GM12878 (cell line): ENCODE measurements at regions not wholly inside any gene's neighbourhood (a gene's known extent, or its start where the extent isn't known, plus 50 kb on each side); places are given as distances from the start of the nearest gene placed in this dataset.

Experiments used
- ATAC-seq: fragments of 200-7000 bp; cut with Tn5 transposase; 3 replicates; pipeline ENCODE4 v1.9.1; 2020; ENCODE audit warnings: mild to moderate bottlenecking, moderate library complexity
- BruUV-seq: library from RNA; stranded (reverse); fragments of 400-500 nt; replicated peaks from 2 replicates; lab custom pipeline; 2021; lab: Mats Ljungman, UMichigan
- CTCF ChIA-PET: fragments of 300-600 bp; sonication (Branson Sonifier 250); formaldehyde crosslinking; extraction: SDS; loops from one replicate; lab custom pipeline; 2021; ENCODE audit warnings: inconsistent platforms; lab: Yijun Ruan, JAX
- POLR2A ChIA-PET: fragments of 350-600 bp; formaldehyde crosslinking; extraction: SDS; loops from one replicate; lab custom pipeline; 2021; ENCODE audit warnings: inconsistent platforms; lab: Charles Lee
- RAD21 ChIA-PET: fragments of 300-600 bp; sonication (Branson Sonifier 250); formaldehyde crosslinking; loops from one replicate; lab custom pipeline; 2023; ENCODE audit warnings: antibody characterized with exemption; ENCODE audit not compliant: unreplicated experiment; lab: Charles Lee
- SMC1A ChIA-PET: fragments of 300-600 bp; sonication (Branson Sonifier 250); formaldehyde crosslinking; loops from one replicate; lab custom pipeline; 2023; ENCODE audit not compliant: unreplicated experiment, uncharacterized antibody; lab: Charles Lee
- DNase-seq: peaks from one replicate; pipeline ENCODE4 v3.0.0-alpha.2; 2011; ENCODE audit warnings: low read depth, low spot score
- FAIRE-seq: peaks from 3 replicates; lab custom pipeline; 2011; peaks lifted over from hg19 to GRCh38; lab: Jason Lieb, UNC
- H2AFZ ChIP-seq: 2 replicates; pipeline ENCODE4 v1.6.0; 2011; ENCODE audit warnings: low read depth, low read length, control low read depth; ENCODE audit not compliant: control insufficient read depth
- H3K27ac ChIP-seq: 2 replicates; pipeline ENCODE4 v1.5.1; 2011; ENCODE audit warnings: control low read depth; ENCODE audit not compliant: control insufficient read depth, insufficient read depth
- H3K27me3 ChIP-seq, 2 experiments: replicated peaks in 1 of 2; 2 replicates each; pipeline versions ENCODE4 v1.6.0 to v1.6.1; 2011; ENCODE audit warnings: low read length in 1 of 2; ENCODE audit not compliant: control insufficient read depth in 2 of 2, insufficient read depth in 2 of 2
- H3K36me3 ChIP-seq, 2 experiments: 2 replicates each; pipeline ENCODE4 v1.5.1; 2011; ENCODE audit warnings: low read length in 1 of 2; ENCODE audit not compliant: control insufficient read depth in 2 of 2, insufficient read depth in 2 of 2
- H3K4me1 ChIP-seq: 2 replicates; pipeline ENCODE4 v1.6.1; 2011; ENCODE audit warnings: mild to moderate bottlenecking, low read length, moderate library complexity, mixed read lengths; ENCODE audit not compliant: control insufficient read depth, insufficient read depth
- H3K4me2 ChIP-seq: 2 replicates; pipeline ENCODE4 v1.6.0; 2011; ENCODE audit warnings: control low read depth; ENCODE audit not compliant: control insufficient read depth, insufficient read depth
- H3K4me3 ChIP-seq: fragments of 200-600 bp; sonication (generic); 2 replicates; pipeline ENCODE4 v1.5.1; 2016
- H3K79me2 ChIP-seq: 2 replicates; pipeline ENCODE4 v1.6.0; 2011; ENCODE audit warnings: low read length; ENCODE audit not compliant: control insufficient read depth, insufficient read depth
- H3K9ac ChIP-seq: 2 replicates; pipeline ENCODE4 v1.8.0; 2011; ENCODE audit warnings: low read length, control low read depth, mixed read lengths; ENCODE audit not compliant: control insufficient read depth, insufficient read depth
- H3K9me3 ChIP-seq: replicated peaks from 3 replicates; pipeline ENCODE4 v1.5.1; 2011; ENCODE audit warnings: mild to moderate bottlenecking, low read length; ENCODE audit not compliant: control insufficient read depth, insufficient read depth
- H4K20me1 ChIP-seq: 2 replicates; pipeline ENCODE4 v1.6.0; 2011; ENCODE audit not compliant: control insufficient read depth, insufficient read depth
- CHD4 ChIP-seq: fragments of 200-600 bp; sonication (generic); IDR thresholded peaks from 2 replicates; pipeline ENCODE4 v1.6.1; 2016; ENCODE audit warnings: mild to moderate bottlenecking
- EZH2 ChIP-seq: IDR thresholded peaks from 2 replicates; pipeline ENCODE4 v1.6.1; 2012; ENCODE audit warnings: low read depth, mild to moderate bottlenecking, control low read depth, inconsistent platforms, low read length, borderline replicate concordance; ENCODE audit not compliant: control insufficient read depth
- JUND ChIP-seq: IDR thresholded peaks from 2 replicates; pipeline ENCODE4 v1.6.1; 2012; ENCODE audit warnings: low read depth, mild to moderate bottlenecking, low read length, improper control_type of control experiment, moderate library complexity
- ZBED1 ChIP-seq: IDR thresholded peaks from 2 replicates; pipeline ENCODE4 v1.6.1; 2016; ENCODE audit warnings: borderline replicate concordance
- WGBS: methylation state at CpG from one replicate; pipeline ENCODE4 v1.1.6; 2016; ENCODE audit warnings: low lambda C conversion rate; ENCODE audit not compliant: insufficient replicate concordance, insufficient coverage; ENCODE audit errors: missing lambda C conversion rate; 5-methylcytosine and 5-hydroxymethylcytosine counted together
- in situ Hi-C: fragments of 300-500 bp; cut with MboI; formaldehyde crosslinking; loops from 9 replicates; pipeline ENCODE4 v1.14.3; 2018; ENCODE audit warnings: mixed read lengths
- intact Hi-C: fragments of 100-400 bp; cut with micrococcal nuclease; formaldehyde crosslinking; loops from one replicate; pipeline ENCODE4 v1.14.2; 2022; ENCODE audit not compliant: unreplicated experiment
- TF ChIP-seq, protein P1 (sequence below): fragments of 450-650 bp; IDR thresholded peaks from 2 replicates; pipeline ENCODE4 v1.6.1; 2017; ENCODE audit warnings: mild to moderate bottlenecking, low read depth, inconsistent platforms; ENCODE audit not compliant: poor library complexity, severe bottlenecking
- TF ChIP-seq, protein P2 (sequence below), 3 experiments: IDR thresholded peaks in 2 of 3; conservative IDR thresholded peaks in 1 of 3; 2 replicates each; pipeline ENCODE4 v1.5.1; 2011; ENCODE audit warnings: low read depth in 3 of 3, low read length in 3 of 3, mild to moderate bottlenecking in 3 of 3, control low read depth in 2 of 3, moderate library complexity in 2 of 3, inconsistent platforms in 1 of 3, mixed read lengths in 1 of 3; ENCODE audit not compliant: control insufficient read depth in 2 of 3, insufficient read depth in 1 of 3; ENCODE audit errors: extremely low read depth in 1 of 3
- TF ChIP-seq, protein P3 (sequence below): IDR thresholded peaks from 2 replicates; pipeline ENCODE4 v1.6.1; 2011; ENCODE audit warnings: borderline replicate concordance, low read depth, mild to moderate bottlenecking, moderate library complexity, mixed read lengths, low read length; ENCODE audit not compliant: insufficient read depth; ENCODE audit errors: extremely low read length
- TF ChIP-seq, protein P4 (sequence below): IDR thresholded peaks from 2 replicates; pipeline ENCODE4 v1.6.1; 2012; ENCODE audit warnings: improper control_type of control experiment, low read depth, low read length; ENCODE audit not compliant: insufficient replicate concordance
- TF ChIP-seq, protein P5 (sequence below): IDR thresholded peaks from 2 replicates; pipeline ENCODE4 v1.6.1; 2011; ENCODE audit warnings: borderline replicate concordance, low read depth, mild to moderate bottlenecking, moderate library complexity, low read length; ENCODE audit not compliant: insufficient read depth, poor library complexity, severe bottlenecking

DNA sequence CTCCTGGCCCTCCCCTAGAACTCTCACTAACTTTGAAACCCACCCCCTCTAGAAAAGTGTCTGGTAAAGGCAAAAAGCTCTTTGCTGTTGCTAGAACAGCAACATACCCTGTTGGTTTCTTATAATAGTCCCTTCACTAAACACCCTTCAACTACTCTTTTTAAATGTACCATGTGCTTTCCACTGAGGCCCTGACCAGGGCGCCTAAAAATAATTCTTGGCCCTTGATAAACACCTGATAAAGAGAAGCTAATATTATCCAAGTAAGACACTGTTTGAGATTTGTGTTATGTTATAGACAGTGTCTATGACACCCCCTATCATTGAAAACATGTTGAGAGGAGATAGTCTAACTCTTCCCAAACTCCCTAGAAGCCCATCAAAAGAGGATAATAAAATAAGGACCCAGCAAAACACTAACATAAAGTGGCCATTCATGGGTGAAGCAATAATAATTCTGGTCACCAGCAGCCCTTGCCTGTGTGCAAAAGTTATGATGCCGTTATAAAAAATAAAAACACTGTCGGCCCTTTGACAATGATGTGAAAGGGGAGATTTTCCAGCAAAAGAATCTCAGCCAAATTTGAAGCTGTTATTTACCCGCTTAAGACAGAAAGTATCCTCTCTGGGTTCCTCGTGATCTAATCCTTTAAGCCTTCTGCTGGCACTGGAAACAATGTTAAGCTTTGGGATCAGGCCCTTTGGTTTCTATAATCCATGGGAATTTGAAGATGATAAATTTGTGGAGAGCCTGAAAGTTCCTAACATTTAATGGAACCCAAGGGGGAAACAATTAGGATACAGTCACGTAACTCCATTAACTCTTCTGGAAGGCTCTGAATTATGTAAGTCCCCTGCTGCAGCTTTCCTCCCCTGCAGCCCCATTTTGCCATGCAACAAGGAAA lies 122.6 kb upstream of the PLCB4 start:
- RAD21 ChIA-PET, result no interaction called here
- H3K4me1 ChIP-seq, result no peaks in the 10 kb centered on the region
- no peak overlapping the region for H2AFZ ChIP-seq
- no peaks in the 10 kb centered on the region for H3K79me2 ChIP-seq
- intact Hi-C loops (no loop called here), in situ Hi-C loops (no loop called here)
- H4K20me1 ChIP-seq, result no peaks in the 10 kb centered on the region
- ATAC-seq, result no peak
- H3K27ac ChIP-seq, result no peak overlapping the region
- H3K9me3 ChIP-seq, result no peaks in the 10 kb centered on the region
- no TSS peak for BruUV-seq
- DNase-seq, result no peak
- no peak overlapping the region for H3K9ac ChIP-seq
- FAIRE-seq, result no peak
- no peak overlapping the region for H3K4me2 ChIP-seq
- H3K27me3 ChIP-seq, result no peaks in the 10 kb centered on the region; a peak in 1 of 4 replicates
- POLR2A ChIA-PET, result no interaction called here
- H3K36me3 ChIP-seq, result no peaks in the 10 kb centered on the region
- WGBS, result 13% methylated on average over 6 of the region's 6 CpGs
- no peak overlapping the region for H3K4me3 ChIP-seq
- CTCF ChIA-PET, result no interaction called here
- SMC1A ChIA-PET, result no interaction called here
- TF ChIP-seq, protein P1, sequence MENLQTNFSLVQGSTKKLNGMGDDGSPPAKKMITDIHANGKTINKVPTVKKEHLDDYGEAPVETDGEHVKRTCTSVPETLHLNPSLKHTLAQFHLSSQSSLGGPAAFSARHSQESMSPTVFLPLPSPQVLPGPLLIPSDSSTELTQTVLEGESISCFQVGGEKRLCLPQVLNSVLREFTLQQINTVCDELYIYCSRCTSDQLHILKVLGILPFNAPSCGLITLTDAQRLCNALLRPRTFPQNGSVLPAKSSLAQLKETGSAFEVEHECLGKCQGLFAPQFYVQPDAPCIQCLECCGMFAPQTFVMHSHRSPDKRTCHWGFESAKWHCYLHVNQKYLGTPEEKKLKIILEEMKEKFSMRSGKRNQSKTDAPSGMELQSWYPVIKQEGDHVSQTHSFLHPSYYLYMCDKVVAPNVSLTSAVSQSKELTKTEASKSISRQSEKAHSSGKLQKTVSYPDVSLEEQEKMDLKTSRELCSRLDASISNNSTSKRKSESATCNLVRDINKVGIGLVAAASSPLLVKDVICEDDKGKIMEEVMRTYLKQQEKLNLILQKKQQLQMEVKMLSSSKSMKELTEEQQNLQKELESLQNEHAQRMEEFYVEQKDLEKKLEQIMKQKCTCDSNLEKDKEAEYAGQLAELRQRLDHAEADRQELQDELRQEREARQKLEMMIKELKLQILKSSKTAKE, result no peak
- no peak for TF ChIP-seq JUND
- TF ChIP-seq, protein P2, sequence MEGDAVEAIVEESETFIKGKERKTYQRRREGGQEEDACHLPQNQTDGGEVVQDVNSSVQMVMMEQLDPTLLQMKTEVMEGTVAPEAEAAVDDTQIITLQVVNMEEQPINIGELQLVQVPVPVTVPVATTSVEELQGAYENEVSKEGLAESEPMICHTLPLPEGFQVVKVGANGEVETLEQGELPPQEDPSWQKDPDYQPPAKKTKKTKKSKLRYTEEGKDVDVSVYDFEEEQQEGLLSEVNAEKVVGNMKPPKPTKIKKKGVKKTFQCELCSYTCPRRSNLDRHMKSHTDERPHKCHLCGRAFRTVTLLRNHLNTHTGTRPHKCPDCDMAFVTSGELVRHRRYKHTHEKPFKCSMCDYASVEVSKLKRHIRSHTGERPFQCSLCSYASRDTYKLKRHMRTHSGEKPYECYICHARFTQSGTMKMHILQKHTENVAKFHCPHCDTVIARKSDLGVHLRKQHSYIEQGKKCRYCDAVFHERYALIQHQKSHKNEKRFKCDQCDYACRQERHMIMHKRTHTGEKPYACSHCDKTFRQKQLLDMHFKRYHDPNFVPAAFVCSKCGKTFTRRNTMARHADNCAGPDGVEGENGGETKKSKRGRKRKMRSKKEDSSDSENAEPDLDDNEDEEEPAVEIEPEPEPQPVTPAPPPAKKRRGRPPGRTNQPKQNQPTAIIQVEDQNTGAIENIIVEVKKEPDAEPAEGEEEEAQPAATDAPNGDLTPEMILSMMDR (IDR thresholded peaks at IDR 0.05 in 2 of 3, conservative IDR thresholded peaks at IDR 0.05 in 1 of 3; ENCODE audit: control insufficient read depth in 2 of 3, extremely low read depth in 1 of 3, insufficient read depth in 1 of 3, low read depth in 3 of 3, low read length in 3 of 3), result no peak
- TF ChIP-seq, protein P3, sequence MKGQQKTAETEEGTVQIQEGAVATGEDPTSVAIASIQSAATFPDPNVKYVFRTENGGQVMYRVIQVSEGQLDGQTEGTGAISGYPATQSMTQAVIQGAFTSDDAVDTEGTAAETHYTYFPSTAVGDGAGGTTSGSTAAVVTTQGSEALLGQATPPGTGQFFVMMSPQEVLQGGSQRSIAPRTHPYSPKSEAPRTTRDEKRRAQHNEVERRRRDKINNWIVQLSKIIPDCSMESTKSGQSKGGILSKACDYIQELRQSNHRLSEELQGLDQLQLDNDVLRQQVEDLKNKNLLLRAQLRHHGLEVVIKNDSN, result no peak
- TF ChIP-seq EZH2, result no peak
- TF ChIP-seq, protein P4, sequence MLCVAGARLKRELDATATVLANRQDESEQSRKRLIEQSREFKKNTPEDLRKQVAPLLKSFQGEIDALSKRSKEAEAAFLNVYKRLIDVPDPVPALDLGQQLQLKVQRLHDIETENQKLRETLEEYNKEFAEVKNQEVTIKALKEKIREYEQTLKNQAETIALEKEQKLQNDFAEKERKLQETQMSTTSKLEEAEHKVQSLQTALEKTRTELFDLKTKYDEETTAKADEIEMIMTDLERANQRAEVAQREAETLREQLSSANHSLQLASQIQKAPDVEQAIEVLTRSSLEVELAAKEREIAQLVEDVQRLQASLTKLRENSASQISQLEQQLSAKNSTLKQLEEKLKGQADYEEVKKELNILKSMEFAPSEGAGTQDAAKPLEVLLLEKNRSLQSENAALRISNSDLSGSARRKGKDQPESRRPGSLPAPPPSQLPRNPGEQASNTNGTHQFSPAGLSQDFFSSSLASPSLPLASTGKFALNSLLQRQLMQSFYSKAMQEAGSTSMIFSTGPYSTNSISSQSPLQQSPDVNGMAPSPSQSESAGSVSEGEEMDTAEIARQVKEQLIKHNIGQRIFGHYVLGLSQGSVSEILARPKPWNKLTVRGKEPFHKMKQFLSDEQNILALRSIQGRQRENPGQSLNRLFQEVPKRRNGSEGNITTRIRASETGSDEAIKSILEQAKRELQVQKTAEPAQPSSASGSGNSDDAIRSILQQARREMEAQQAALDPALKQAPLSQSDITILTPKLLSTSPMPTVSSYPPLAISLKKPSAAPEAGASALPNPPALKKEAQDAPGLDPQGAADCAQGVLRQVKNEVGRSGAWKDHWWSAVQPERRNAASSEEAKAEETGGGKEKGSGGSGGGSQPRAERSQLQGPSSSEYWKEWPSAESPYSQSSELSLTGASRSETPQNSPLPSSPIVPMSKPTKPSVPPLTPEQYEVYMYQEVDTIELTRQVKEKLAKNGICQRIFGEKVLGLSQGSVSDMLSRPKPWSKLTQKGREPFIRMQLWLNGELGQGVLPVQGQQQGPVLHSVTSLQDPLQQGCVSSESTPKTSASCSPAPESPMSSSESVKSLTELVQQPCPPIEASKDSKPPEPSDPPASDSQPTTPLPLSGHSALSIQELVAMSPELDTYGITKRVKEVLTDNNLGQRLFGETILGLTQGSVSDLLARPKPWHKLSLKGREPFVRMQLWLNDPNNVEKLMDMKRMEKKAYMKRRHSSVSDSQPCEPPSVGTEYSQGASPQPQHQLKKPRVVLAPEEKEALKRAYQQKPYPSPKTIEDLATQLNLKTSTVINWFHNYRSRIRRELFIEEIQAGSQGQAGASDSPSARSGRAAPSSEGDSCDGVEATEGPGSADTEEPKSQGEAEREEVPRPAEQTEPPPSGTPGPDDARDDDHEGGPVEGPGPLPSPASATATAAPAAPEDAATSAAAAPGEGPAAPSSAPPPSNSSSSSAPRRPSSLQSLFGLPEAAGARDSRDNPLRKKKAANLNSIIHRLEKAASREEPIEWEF, result no peak
- no peak for TF ChIP-seq CHD4
- TF ChIP-seq ZBED1, result no peak
- TF ChIP-seq, protein P5, sequence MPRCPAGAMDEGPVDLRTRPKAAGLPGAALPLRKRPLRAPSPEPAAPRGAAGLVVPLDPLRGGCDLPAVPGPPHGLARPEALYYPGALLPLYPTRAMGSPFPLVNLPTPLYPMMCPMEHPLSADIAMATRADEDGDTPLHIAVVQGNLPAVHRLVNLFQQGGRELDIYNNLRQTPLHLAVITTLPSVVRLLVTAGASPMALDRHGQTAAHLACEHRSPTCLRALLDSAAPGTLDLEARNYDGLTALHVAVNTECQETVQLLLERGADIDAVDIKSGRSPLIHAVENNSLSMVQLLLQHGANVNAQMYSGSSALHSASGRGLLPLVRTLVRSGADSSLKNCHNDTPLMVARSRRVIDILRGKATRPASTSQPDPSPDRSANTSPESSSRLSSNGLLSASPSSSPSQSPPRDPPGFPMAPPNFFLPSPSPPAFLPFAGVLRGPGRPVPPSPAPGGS, result no peak
